Glutamatergic neuron (in vitro differentiated cells): ENCODE measurements at regions not wholly inside any gene's neighbourhood (a gene's known extent, or its start where the extent isn't known, plus 50 kb on each side); places are given as distances from the start of the nearest gene placed in this dataset.

Experiments
- DNase-seq: peaks from one replicate; pipeline ENCODE4 v3.0.0; 2022
- H3K27ac Mint-ChIP-seq: one replicate; pipeline ENCODE4 v1.8.0; 2020; ENCODE audit warnings: mild to moderate bottlenecking, mixed read lengths, inconsistent platforms; ENCODE audit not compliant: unreplicated experiment
- H3K27me3 Mint-ChIP-seq: one replicate; pipeline ENCODE4 v1.8.0; 2020; ENCODE audit warnings: mild to moderate bottlenecking, moderate library complexity, mixed read lengths, inconsistent platforms; ENCODE audit not compliant: unreplicated experiment
- H3K36me3 Mint-ChIP-seq: one replicate; pipeline ENCODE4 v1.8.0; 2020; ENCODE audit warnings: mild to moderate bottlenecking, mixed read lengths, inconsistent platforms; ENCODE audit not compliant: unreplicated experiment
- H3K4me1 Mint-ChIP-seq: one replicate; pipeline ENCODE4 v1.8.0; 2020; ENCODE audit warnings: mild to moderate bottlenecking, low read depth, mixed read lengths, inconsistent platforms; ENCODE audit not compliant: unreplicated experiment
- H3K4me3 Mint-ChIP-seq: one replicate; pipeline ENCODE4 v1.8.0; 2020; ENCODE audit warnings: mild to moderate bottlenecking, mixed read lengths, inconsistent platforms; ENCODE audit not compliant: unreplicated experiment
- H3K9me3 Mint-ChIP-seq: one replicate; pipeline ENCODE4 v1.8.0; 2020; ENCODE audit warnings: mild to moderate bottlenecking, moderate library complexity, mixed read lengths, inconsistent platforms; ENCODE audit not compliant: unreplicated experiment
- CTCF ChIP-seq: fragments of 200-600 bp; sonication (generic); IDR thresholded peaks from one replicate; pipeline ENCODE4 v1.5.0; 2021; ENCODE audit not compliant: partially characterized antibody, unreplicated experiment

GRCh38 chr6:41492261-41492891 lies 53.8 kb upstream of the FOXP4 start:
- Mint-ChIP-seq H3K4me3 (no peak overlapping the region), H3K27me3 (peaks cover 10% of the 10 kb centered on the region), H3K27ac (no peak overlapping the region), H3K36me3 (no peaks in the 10 kb centered on the region), H3K9me3 (peaks cover 7% of the 10 kb centered on the region), H3K4me1 (peaks cover 29% of the 10 kb centered on the region)
- no peak for DNase-seq
- no peak for TF ChIP-seq CTCF

GRCh38 chr6:41494212-41495110 lies 51.7 kb upstream of the FOXP4 start:
- peak overlapping the region; percentile 1 for H3K4me3 Mint-ChIP-seq
- H3K36me3 Mint-ChIP-seq, result no peaks in the 10 kb centered on the region
- H3K27ac Mint-ChIP-seq, result peak overlapping the region; percentile 5
- H3K4me1 Mint-ChIP-seq, result peaks cover 21% of the 10 kb centered on the region
- peaks cover 4% of the 10 kb centered on the region for H3K27me3 Mint-ChIP-seq
- H3K9me3 Mint-ChIP-seq, result no peaks in the 10 kb centered on the region
- DNase-seq, result no peak
- TF ChIP-seq CTCF, result no peak
